Upper lobe of right lung (tissue), 1 donor: ENCODE measurements at regions not wholly inside any gene's neighbourhood (a gene's known extent, or its start where the extent isn't known, plus 50 kb on each side); places are given as distances from the start of the nearest gene placed in this dataset.

Experiments used
- ATAC-seq: fragments of 200-7000 bp; cut with Tn5 transposase; one replicate; pipeline ENCODE4 v1.9.1; 2020; ENCODE audit warnings: mild to moderate bottlenecking, moderate library complexity
- DNase-seq: peaks from one replicate; pipeline ENCODE4 v3.0.0-alpha.2; 2020
- H3K27ac ChIP-seq: fragments of 200-600 bp; one replicate; pipeline ENCODE4 v1.8.0; 2022
- H3K27me3 ChIP-seq: fragments of 200-600 bp; one replicate; pipeline ENCODE4 v1.8.0; 2022; ENCODE audit warnings: mild to moderate bottlenecking
- H3K36me3 ChIP-seq: fragments of 200-600 bp; one replicate; pipeline ENCODE4 v1.8.0; 2022
- H3K4me1 ChIP-seq: fragments of 200-600 bp; one replicate; pipeline ENCODE4 v1.8.0; 2022
- H3K4me3 ChIP-seq: fragments of 200-600 bp; one replicate; pipeline ENCODE4 v1.8.0; 2022; ENCODE audit warnings: mild to moderate bottlenecking
- H3K9me3 ChIP-seq: fragments of 200-600 bp; one replicate; pipeline ENCODE4 v1.8.0; 2022
- CTCF ChIP-seq: fragments of 200-600 bp; IDR thresholded peaks from one replicate; pipeline ENCODE4 v1.8.0; 2022; ENCODE audit warnings: antibody characterized with exemption
- intact Hi-C: fragments of 100-400 bp; cut with DNase I; formaldehyde crosslinking; loops from one replicate; pipeline ENCODE4 v1.11.0; 2022
- donor health status: DM: no; HTN: yes; CAD: no; lungs with severe emphysema.

- ATAC-seq (no peak), DNase-seq (no peak)
- no peaks in the 10 kb centered on the region for H3K4me1 ChIP-seq
- H3K4me3 ChIP-seq, result no peak overlapping the region
- H3K36me3 ChIP-seq, result no peaks in the 10 kb centered on the region
- H3K27me3 ChIP-seq, result no peaks in the 10 kb centered on the region
- no peak for TF ChIP-seq CTCF
- no peak overlapping the region for H3K27ac ChIP-seq
- H3K9me3 ChIP-seq, result no peaks in the 10 kb centered on the region
- intact Hi-C loops, result no loop called here
Measured at GRCh38 chr13:60214213-60215055, 50.7 kb upstream of the DIAPH3 start.

- Histone ChIP-seq H3K36me3 (no peaks in the 10 kb centered on the region), H3K4me1 (no peaks in the 10 kb centered on the region), H3K4me3 (no peak overlapping the region), H3K27ac (no peak overlapping the region), H3K27me3 (no peaks in the 10 kb centered on the region), H3K9me3 (no peaks in the 10 kb centered on the region)
- no peak for TF ChIP-seq CTCF
- ATAC-seq, result no peak
- DNase-seq, result no peak
- intact Hi-C loops, result no loop called here
Measured at GRCh38 chr13:60220072-60220471, 56.3 kb upstream of the DIAPH3 start.

GRCh38 chr13:60221581-60221980, 57.9 kb upstream of the DIAPH3 start:
- Histone ChIP-seq H3K9me3 (no peaks in the 10 kb centered on the region), H3K4me3 (no peak overlapping the region), H3K27ac (no peak overlapping the region), H3K27me3 (no peaks in the 10 kb centered on the region), H3K4me1 (no peaks in the 10 kb centered on the region), H3K36me3 (no peaks in the 10 kb centered on the region)
- intact Hi-C loops, result no loop called here
- DNase-seq (no peak), ATAC-seq (no peak)
- no peak for TF ChIP-seq CTCF

GRCh38 chr13:60226507-60226906, 62.8 kb upstream of the DIAPH3 start:
- no peak overlapping the region for H3K27ac ChIP-seq
- DNase-seq (no peak), ATAC-seq (no peak)
- intact Hi-C loops, result no loop called here
- H3K27me3 ChIP-seq, result no peaks in the 10 kb centered on the region
- no peaks in the 10 kb centered on the region for H3K9me3 ChIP-seq
- H3K4me3 ChIP-seq, result no peak overlapping the region
- no peaks in the 10 kb centered on the region for H3K4me1 ChIP-seq
- no peak for TF ChIP-seq CTCF
- no peaks in the 10 kb centered on the region for H3K36me3 ChIP-seq

- H3K27me3 ChIP-seq, result no peaks in the 10 kb centered on the region
- TF ChIP-seq CTCF, result no peak
- DNase-seq (no peak), ATAC-seq (no peak)
- no peak overlapping the region for H3K27ac ChIP-seq
- no peaks in the 10 kb centered on the region for H3K9me3 ChIP-seq
- H3K4me1 ChIP-seq, result no peaks in the 10 kb centered on the region
- no peaks in the 10 kb centered on the region for H3K36me3 ChIP-seq
- intact Hi-C loops, result no loop called here
- H3K4me3 ChIP-seq, result no peak overlapping the region
Measured at GRCh38 chr13:60227158-60227557, 63.4 kb upstream of the DIAPH3 start.
